Kidney (tissue), 13 donors: ENCODE measurements at regions not wholly inside any gene's neighbourhood (a gene's known extent, or its start where the extent isn't known, plus 50 kb on each side); places are given as distances from the start of the nearest gene placed in this dataset.
A peak's percentile ranks its signal among the peaks of the same experiment; 100 is the strongest.

Experiments used
- DNase-seq, 5 donors: peaks; one replicate each; pipeline ENCODE4 v3.0.0-alpha.2; 2013 to 2020
- FAIRE-seq: peaks from 2 replicates; lab custom pipeline; 2012; peaks lifted over from hg19 to GRCh38; lab: Jason Lieb, UNC
- H3K27ac ChIP-seq, 2 donors: one replicate each; pipeline ENCODE4 v1.7.0; 2013; ENCODE audit warnings: low read depth in 2 of 2, low read length in 2 of 2, inconsistent platforms in 1 of 2
- H3K27me3 ChIP-seq: one replicate; pipeline ENCODE4 v1.7.1; 2013; ENCODE audit warnings: low read length, inconsistent platforms; ENCODE audit not compliant: control insufficient read depth, insufficient read depth
- H3K36me3 ChIP-seq, 3 donors: one replicate each; pipeline versions ENCODE4 v1.7.0 to v1.7.1; 2013; ENCODE audit warnings: low read length in 3 of 3, control low read depth in 1 of 3, inconsistent platforms in 1 of 3; ENCODE audit not compliant: insufficient read depth in 3 of 3, control insufficient read depth in 2 of 3
- H3K4me1 ChIP-seq, 3 donors: one replicate each; pipeline versions ENCODE4 v1.7.0 to v1.7.1; 2013; ENCODE audit warnings: low read length in 3 of 3, inconsistent platforms in 1 of 3, low read depth in 1 of 3; ENCODE audit not compliant: control insufficient read depth in 2 of 3, insufficient read depth in 2 of 3
- H3K4me3 ChIP-seq, 3 donors: one replicate each; pipeline versions ENCODE4 v1.7.0 to v1.8.1; 2013; ENCODE audit warnings: low read length in 3 of 3, control low read depth in 1 of 3, inconsistent platforms in 1 of 3
- H3K9ac ChIP-seq, 3 donors: one replicate each; pipeline versions ENCODE4 v1.7.0 to v1.7.1; 2013; ENCODE audit warnings: low read length in 3 of 3, control low read depth in 1 of 3, inconsistent platforms in 1 of 3
- H3K9me3 ChIP-seq, 3 donors: one replicate each; pipeline versions ENCODE4 v1.7.0 to v1.7.1; 2013; ENCODE audit warnings: low read length in 3 of 3, control low read depth in 1 of 3, inconsistent platforms in 1 of 3; ENCODE audit not compliant: control insufficient read depth in 2 of 3, insufficient read depth in 1 of 3
- intact Hi-C: fragments of 100-400 bp; cut with DNase I; formaldehyde crosslinking; loops from one replicate; pipeline ENCODE4 v1.11.1; 2022
- TF ChIP-seq, protein P1 (sequence below): IDR thresholded peaks from 3 replicates; pipeline ENCODE4 v1.5.1; 2012; ENCODE audit warnings: mild to moderate bottlenecking, moderate library complexity, borderline replicate concordance; ENCODE audit not compliant: insufficient read depth; ENCODE audit errors: extremely low read depth
- donor health status: control.
- donor health status: control.
- donor health status: control.
- donor health status: control.
- donor health status: control.
- donor health status: DM: yes; HTN: yes; CAD: no.
- donor health status: Normal renal cell carcinoma (clear cell type).

DNA sequence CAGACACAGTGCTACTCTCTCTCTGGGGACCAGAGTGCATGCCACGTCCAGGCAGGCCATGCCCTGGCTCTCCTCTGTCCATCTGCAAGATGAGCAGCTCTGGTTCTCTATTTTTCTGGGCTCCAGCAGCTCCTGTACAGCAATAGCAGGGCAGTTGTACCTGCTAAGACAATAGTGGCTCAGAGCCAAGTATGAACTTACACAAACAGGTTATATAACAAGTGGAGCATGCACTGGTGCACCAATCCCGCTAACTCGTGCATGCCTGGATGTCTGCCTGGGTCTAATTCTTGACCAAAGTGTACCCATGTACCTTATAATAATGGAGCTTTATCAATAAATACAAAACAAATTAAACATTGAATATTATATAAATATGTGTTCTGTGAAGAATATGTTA is 392.3 kb downstream of the CENPC start:
- no peaks in the 10 kb centered on the region for H3K4me1 ChIP-seq
- FAIRE-seq (no peak), DNase-seq (peak in 2 of 5 donors; percentile 25 to 40)
- H3K9me3 ChIP-seq: no peaks in the 10 kb centered on the region
- TF ChIP-seq, protein P1, sequence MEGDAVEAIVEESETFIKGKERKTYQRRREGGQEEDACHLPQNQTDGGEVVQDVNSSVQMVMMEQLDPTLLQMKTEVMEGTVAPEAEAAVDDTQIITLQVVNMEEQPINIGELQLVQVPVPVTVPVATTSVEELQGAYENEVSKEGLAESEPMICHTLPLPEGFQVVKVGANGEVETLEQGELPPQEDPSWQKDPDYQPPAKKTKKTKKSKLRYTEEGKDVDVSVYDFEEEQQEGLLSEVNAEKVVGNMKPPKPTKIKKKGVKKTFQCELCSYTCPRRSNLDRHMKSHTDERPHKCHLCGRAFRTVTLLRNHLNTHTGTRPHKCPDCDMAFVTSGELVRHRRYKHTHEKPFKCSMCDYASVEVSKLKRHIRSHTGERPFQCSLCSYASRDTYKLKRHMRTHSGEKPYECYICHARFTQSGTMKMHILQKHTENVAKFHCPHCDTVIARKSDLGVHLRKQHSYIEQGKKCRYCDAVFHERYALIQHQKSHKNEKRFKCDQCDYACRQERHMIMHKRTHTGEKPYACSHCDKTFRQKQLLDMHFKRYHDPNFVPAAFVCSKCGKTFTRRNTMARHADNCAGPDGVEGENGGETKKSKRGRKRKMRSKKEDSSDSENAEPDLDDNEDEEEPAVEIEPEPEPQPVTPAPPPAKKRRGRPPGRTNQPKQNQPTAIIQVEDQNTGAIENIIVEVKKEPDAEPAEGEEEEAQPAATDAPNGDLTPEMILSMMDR: no peak
- H3K4me3 ChIP-seq: no peak overlapping the region
- intact Hi-C loops: no loop called here
- no peaks in the 10 kb centered on the region for H3K27me3 ChIP-seq
- no peak overlapping the region for H3K27ac ChIP-seq
- no peaks in the 10 kb centered on the region for H3K36me3 ChIP-seq
- H3K9ac ChIP-seq: no peak overlapping the region

DNA sequence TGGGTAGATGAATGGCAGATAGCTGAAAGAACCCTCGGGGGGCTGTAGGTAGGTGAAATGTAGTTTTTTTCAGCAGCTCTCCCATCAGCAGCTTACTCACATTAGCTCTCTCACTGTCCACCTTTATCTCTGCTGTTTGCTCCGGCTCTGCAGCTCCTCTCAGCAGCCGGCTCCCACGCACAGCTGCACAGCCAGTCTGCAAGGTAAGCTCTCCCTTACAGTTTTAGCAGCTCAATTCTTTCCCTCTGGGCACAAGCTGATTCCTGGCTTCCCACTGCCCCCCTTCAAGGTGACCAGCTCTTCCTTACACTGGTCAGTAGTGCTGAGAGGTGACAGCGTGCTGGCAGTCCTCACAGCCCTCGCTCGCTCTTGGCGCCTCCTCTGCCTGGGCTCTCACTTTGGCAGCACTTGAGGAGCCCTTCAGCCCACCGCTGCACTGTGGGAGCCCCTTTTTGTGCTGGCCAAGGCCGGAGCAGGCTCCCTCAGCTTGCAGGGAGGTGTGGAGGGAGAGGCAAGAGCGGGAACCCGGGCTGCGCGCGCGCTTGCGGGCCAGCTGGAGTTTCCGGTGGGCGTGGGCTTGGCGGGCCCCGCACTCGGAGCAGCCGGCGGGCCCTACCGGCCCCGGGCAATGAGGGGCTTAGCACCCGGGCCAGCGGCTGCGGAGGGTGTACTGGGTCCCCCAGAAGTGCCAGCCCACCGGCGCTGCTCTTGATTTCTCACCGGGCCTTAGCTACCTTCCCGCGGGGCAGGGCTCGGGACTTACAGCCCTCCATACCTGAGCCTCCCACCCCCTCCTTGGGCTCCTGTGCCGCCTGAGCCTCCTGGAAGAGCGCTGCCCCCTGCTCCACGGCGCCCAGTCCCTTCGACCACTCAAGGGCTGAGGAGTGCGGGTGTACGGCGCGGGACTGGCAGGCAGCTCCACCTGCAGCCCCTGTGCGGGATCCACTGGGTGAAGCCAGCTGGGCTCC is 393.6 kb downstream of the CENPC start:
- no peak overlapping the region for H3K27ac ChIP-seq
- TF ChIP-seq, protein P1: no peak
- FAIRE-seq (no peak), DNase-seq (peak; percentile 53 to 72 (median 62))
- H3K27me3 ChIP-seq: no peaks in the 10 kb centered on the region
- no peak overlapping the region for H3K9ac ChIP-seq
- no peaks in the 10 kb centered on the region for H3K36me3 ChIP-seq
- H3K4me3 ChIP-seq: no peak overlapping the region
- no peaks in the 10 kb centered on the region for H3K4me1 ChIP-seq
- H3K9me3 ChIP-seq: no peaks in the 10 kb centered on the region
- intact Hi-C loops: no loop called here

GRCh38 chr4:67141586-67141985 is 403.7 kb downstream of the CENPC start:
- H3K9ac ChIP-seq: no peak overlapping the region
- intact Hi-C loops: no loop called here
- TF ChIP-seq, protein P1: no peak
- H3K36me3 ChIP-seq: no peaks in the 10 kb centered on the region
- H3K9me3 ChIP-seq: no peaks in the 10 kb centered on the region
- no peaks in the 10 kb centered on the region for H3K27me3 ChIP-seq
- no peaks in the 10 kb centered on the region for H3K4me1 ChIP-seq
- no peak for DNase-seq
- no peak for FAIRE-seq
- no peak overlapping the region for H3K27ac ChIP-seq
- no peak overlapping the region for H3K4me3 ChIP-seq
